ENCODE measurements at regions not wholly inside any gene's neighbourhood (a gene's known extent, or its start where the extent isn't known, plus 50 kb on each side); places are given as distances from the start of the nearest gene placed in this dataset.

- no peak for TF ChIP-seq EZH2 (optimal IDR thresholded peaks at IDR 0.05; ENCODE audit: low read depth, low read length)
- TF ChIP-seq, protein P1, sequence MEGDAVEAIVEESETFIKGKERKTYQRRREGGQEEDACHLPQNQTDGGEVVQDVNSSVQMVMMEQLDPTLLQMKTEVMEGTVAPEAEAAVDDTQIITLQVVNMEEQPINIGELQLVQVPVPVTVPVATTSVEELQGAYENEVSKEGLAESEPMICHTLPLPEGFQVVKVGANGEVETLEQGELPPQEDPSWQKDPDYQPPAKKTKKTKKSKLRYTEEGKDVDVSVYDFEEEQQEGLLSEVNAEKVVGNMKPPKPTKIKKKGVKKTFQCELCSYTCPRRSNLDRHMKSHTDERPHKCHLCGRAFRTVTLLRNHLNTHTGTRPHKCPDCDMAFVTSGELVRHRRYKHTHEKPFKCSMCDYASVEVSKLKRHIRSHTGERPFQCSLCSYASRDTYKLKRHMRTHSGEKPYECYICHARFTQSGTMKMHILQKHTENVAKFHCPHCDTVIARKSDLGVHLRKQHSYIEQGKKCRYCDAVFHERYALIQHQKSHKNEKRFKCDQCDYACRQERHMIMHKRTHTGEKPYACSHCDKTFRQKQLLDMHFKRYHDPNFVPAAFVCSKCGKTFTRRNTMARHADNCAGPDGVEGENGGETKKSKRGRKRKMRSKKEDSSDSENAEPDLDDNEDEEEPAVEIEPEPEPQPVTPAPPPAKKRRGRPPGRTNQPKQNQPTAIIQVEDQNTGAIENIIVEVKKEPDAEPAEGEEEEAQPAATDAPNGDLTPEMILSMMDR (IDR thresholded peaks at IDR 0.05; ENCODE audit: low read length), result no peak
- TF ChIP-seq EZH2phosphoT487 (IDR thresholded peaks at IDR 0.05; ENCODE audit: low read length), result no peak
Measured at GRCh38 chr4:106582103-106582502, 213.5 kb upstream of the GIMD1 start.

All from MM.1S (cell line).